HepG2 (cell line): ENCODE measurements at regions not wholly inside any gene's neighbourhood (a gene's known extent, or its start where the extent isn't known, plus 50 kb on each side); places are given as distances from the start of the nearest gene placed in this dataset.

ENCODE experiments used
- KDM1A ChIP-seq: IDR thresholded peaks from 2 replicates; pipeline ENCODE4 v1.6.1; 2016; ENCODE audit warnings: missing compliant biosample characterization
- SP2 ChIP-seq: sonication (generic); formaldehyde crosslinking; IDR thresholded peaks from 2 replicates; pipeline ENCODE4 v1.5.1; 2020; ENCODE audit warnings: mild to moderate bottlenecking, missing genetic modification reagents
- SP4 ChIP-seq: sonication (generic); formaldehyde crosslinking; IDR thresholded peaks from 2 replicates; pipeline ENCODE4 v1.8.1; 2023; ENCODE audit warnings: mild to moderate bottlenecking, missing genetic modification reagents
- TF ChIP-seq, protein P1 (sequence below): sonication (generic); formaldehyde crosslinking; IDR thresholded peaks from 2 replicates; pipeline ENCODE4 v1.4.0; 2020; ENCODE audit warnings: missing genetic modification reagents
- TF ChIP-seq, protein P2 (sequence below): sonication (generic); formaldehyde crosslinking; IDR thresholded peaks from 2 replicates; pipeline ENCODE4 v1.8.1; 2023; ENCODE audit warnings: mild to moderate bottlenecking, inconsistent platforms, moderate library complexity, missing genetic modification reagents, borderline replicate concordance

DNA sequence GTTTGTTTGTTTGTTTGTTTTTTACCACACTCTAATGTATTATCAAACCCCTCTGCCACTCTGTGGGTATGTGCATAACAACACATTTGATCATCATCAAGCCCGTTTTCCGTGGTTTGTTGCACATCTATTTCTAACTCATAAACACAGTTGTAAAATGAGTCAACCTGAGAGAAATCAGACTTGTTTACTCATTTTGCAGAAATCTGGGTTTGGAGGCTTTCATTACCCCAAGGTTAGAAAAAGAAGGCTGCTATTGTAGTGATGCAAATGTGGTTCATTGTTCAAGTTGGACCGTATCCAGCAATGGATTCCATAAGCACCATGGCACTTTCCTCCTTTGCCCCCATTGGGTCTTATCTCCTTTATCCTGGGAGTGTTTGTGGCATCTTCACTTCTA lies 353.2 kb upstream of the SOX2 start:
- TF ChIP-seq KDM1A (CRISPR knock-in tag) (no peak), SP2 (no peak), SP4 (no peak)
- TF ChIP-seq, protein P1, sequence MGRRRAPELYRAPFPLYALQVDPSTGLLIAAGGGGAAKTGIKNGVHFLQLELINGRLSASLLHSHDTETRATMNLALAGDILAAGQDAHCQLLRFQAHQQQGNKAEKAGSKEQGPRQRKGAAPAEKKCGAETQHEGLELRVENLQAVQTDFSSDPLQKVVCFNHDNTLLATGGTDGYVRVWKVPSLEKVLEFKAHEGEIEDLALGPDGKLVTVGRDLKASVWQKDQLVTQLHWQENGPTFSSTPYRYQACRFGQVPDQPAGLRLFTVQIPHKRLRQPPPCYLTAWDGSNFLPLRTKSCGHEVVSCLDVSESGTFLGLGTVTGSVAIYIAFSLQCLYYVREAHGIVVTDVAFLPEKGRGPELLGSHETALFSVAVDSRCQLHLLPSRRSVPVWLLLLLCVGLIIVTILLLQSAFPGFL (CRISPR knock-in tag) = no peak
- TF ChIP-seq, protein P2, sequence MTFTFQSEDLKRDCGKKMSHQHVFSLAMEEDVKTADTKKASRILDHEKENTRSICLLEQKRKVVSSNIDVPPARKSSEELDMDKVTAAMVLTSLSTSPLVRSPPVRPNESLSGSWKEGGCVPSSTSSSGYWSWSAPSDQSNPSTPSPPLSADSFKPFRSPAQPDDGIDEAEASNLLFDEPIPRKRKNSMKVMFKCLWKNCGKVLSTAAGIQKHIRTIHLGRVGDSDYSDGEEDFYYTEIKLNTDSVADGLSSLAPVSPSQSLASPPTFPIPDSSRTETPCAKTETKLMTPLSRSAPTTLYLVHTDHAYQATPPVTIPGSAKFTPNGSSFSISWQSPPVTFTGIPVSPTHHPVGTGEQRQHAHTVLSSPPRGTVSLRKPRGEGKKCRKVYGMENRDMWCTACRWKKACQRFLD (CRISPR knock-in tag) = no peak
